Nephron (organoid): ENCODE measurements at regions not wholly inside any gene's neighbourhood (a gene's known extent, or its start where the extent isn't known, plus 50 kb on each side); places are given as distances from the start of the nearest gene placed in this dataset.

ENCODE experiments used
- H3K27ac Mint-ChIP-seq, 3 experiments: 2 replicates each; pipeline ENCODE4 v1.8.0; 2020; ENCODE audit warnings: mixed read lengths in 3 of 3, mild to moderate bottlenecking in 2 of 3, moderate library complexity in 1 of 3
- H3K27me3 Mint-ChIP-seq: 2 replicates; pipeline ENCODE4 v1.8.0; 2021; ENCODE audit warnings: low read depth, mild to moderate bottlenecking, moderate library complexity, mixed read lengths
- H3K36me3 Mint-ChIP-seq: 2 replicates; pipeline ENCODE4 v1.8.0; 2020; ENCODE audit warnings: low read depth, mixed read lengths
- H3K4me1 Mint-ChIP-seq: 2 replicates; pipeline ENCODE4 v1.8.0; 2020; ENCODE audit warnings: mixed read lengths
- H3K4me3 Mint-ChIP-seq, 3 experiments: 2 replicates each; pipeline ENCODE4 v1.8.0; 2020; ENCODE audit warnings: mild to moderate bottlenecking in 3 of 3, mixed read lengths in 3 of 3, moderate library complexity in 2 of 3
- H3K9me3 Mint-ChIP-seq: 2 replicates; pipeline ENCODE4 v1.8.0; 2020; ENCODE audit warnings: mixed read lengths
- TF ChIP-seq, protein P1 (sequence below), 3 experiments: fragments of 200-600 bp; sonication (generic); IDR thresholded peaks; one replicate each; pipeline ENCODE4 v1.5.0; 2021; ENCODE audit warnings: antibody characterized with exemption in 3 of 3; ENCODE audit not compliant: unreplicated experiment in 3 of 3

- Mint-ChIP-seq H3K27me3 (peaks cover 7% of the 10 kb centered on the region), H3K4me1 (no peaks in the 10 kb centered on the region), H3K4me3 (no peak overlapping the region), H3K27ac (no peak overlapping the region), H3K36me3 (no peaks in the 10 kb centered on the region), H3K9me3 (peaks cover 4% of the 10 kb centered on the region)
- TF ChIP-seq, protein P1, sequence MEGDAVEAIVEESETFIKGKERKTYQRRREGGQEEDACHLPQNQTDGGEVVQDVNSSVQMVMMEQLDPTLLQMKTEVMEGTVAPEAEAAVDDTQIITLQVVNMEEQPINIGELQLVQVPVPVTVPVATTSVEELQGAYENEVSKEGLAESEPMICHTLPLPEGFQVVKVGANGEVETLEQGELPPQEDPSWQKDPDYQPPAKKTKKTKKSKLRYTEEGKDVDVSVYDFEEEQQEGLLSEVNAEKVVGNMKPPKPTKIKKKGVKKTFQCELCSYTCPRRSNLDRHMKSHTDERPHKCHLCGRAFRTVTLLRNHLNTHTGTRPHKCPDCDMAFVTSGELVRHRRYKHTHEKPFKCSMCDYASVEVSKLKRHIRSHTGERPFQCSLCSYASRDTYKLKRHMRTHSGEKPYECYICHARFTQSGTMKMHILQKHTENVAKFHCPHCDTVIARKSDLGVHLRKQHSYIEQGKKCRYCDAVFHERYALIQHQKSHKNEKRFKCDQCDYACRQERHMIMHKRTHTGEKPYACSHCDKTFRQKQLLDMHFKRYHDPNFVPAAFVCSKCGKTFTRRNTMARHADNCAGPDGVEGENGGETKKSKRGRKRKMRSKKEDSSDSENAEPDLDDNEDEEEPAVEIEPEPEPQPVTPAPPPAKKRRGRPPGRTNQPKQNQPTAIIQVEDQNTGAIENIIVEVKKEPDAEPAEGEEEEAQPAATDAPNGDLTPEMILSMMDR (IDR thresholded peaks at IDR 0.05; ENCODE audit: unreplicated experiment in 3 of 3), result no peak
Observed at GRCh38 chr5:174852143-174852542, 127.8 kb downstream of the MSX2 start.

GRCh38 chr5:174850565-174851169 is 126.3 kb downstream of the MSX2 start:
- H3K4me3 Mint-ChIP-seq, result no peak overlapping the region
- no peak overlapping the region for H3K27ac Mint-ChIP-seq
- H3K4me1 Mint-ChIP-seq, result no peaks in the 10 kb centered on the region
- H3K36me3 Mint-ChIP-seq, result no peaks in the 10 kb centered on the region
- TF ChIP-seq, protein P1 (IDR thresholded peaks at IDR 0.05; ENCODE audit: unreplicated experiment in 3 of 3), result no peak
- peaks cover 4% of the 10 kb centered on the region for H3K9me3 Mint-ChIP-seq
- peaks cover 4% of the 10 kb centered on the region for H3K27me3 Mint-ChIP-seq

GRCh38 chr5:174849426-174849825 is 125.0 kb downstream of the MSX2 start:
- Mint-ChIP-seq H3K4me1 (peaks cover 10% of the 10 kb centered on the region), H3K36me3 (no peaks in the 10 kb centered on the region), H3K9me3 (peaks cover 4% of the 10 kb centered on the region), H3K27ac (no peak overlapping the region), H3K4me3 (no peak overlapping the region), H3K27me3 (peaks cover 10% of the 10 kb centered on the region)
- TF ChIP-seq, protein P1 (IDR thresholded peaks at IDR 0.05; ENCODE audit: unreplicated experiment in 3 of 3), result no peak

DNA sequence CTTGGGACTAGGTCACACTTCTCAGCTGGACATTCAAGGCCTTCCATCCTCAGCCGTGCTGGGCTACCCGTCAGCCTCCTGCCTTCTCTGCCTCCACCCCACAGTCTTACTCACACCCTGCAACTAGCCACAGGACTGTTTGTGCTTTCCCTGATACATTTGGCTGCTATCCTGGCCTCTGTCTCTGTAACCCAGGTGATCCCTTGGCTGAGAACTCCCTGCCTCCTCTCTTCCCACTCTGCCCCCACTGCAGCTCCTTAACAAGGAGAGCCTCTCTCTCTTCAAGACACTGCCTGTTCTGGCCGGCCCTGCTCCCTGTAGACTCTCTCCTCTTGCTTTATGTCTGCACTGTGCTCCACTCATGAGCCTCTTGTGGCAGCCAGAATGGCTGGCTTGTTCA is 120.6 kb downstream of the MSX2 start:
- Mint-ChIP-seq H3K4me3 (no peak overlapping the region), H3K4me1 (peaks cover 25% of the 10 kb centered on the region), H3K36me3 (no peaks in the 10 kb centered on the region), H3K27ac (peak overlapping the region in 2 of 3 experiments; percentile 6 to 38), H3K9me3 (peaks cover 4% of the 10 kb centered on the region), H3K27me3 (peaks cover 14% of the 10 kb centered on the region)
- TF ChIP-seq, protein P1 (IDR thresholded peaks at IDR 0.05; ENCODE audit: unreplicated experiment in 3 of 3), result no peak

- Mint-ChIP-seq H3K27ac (peak overlapping the region; percentile 34 to 76 (median 53)), H3K9me3 (peaks cover 2% of the 10 kb centered on the region), H3K27me3 (peaks cover 14% of the 10 kb centered on the region), H3K4me1 (peaks cover 25% of the 10 kb centered on the region), H3K36me3 (no peaks in the 10 kb centered on the region), H3K4me3 (no peak overlapping the region)
- TF ChIP-seq, protein P1 (IDR thresholded peaks at IDR 0.05; ENCODE audit: unreplicated experiment in 3 of 3), result no peak
Observed at GRCh38 chr5:174843263-174844250, 119.2 kb downstream of the MSX2 start.
